GM12864 (cell line): ENCODE measurements at regions not wholly inside any gene's neighbourhood (a gene's known extent, or its start where the extent isn't known, plus 50 kb on each side); places are given as distances from the start of the nearest gene placed in this dataset.
"Not testable (repeated sequence)": the region's sequence is repeated elsewhere in the genome, so short reads cannot be mapped to it uniquely, and the experiment has no call there.

ENCODE experiments used
- DNase-seq: peaks from one replicate; pipeline ENCODE4 v3.0.0-alpha.2; 2011; ENCODE audit warnings: low read depth
- H3K4me3 ChIP-seq: 2 replicates; pipeline ENCODE4 v1.5.1; 2011; ENCODE audit warnings: mild to moderate bottlenecking, low read depth, low read length, control low read depth
- TF ChIP-seq, protein P1 (sequence below): IDR thresholded peaks from 2 replicates; pipeline ENCODE4 v1.5.1; 2011; ENCODE audit warnings: low read depth, mild to moderate bottlenecking, moderate library complexity, low read length, control low read depth, inconsistent platforms; ENCODE audit errors: missing control alignments

DNA sequence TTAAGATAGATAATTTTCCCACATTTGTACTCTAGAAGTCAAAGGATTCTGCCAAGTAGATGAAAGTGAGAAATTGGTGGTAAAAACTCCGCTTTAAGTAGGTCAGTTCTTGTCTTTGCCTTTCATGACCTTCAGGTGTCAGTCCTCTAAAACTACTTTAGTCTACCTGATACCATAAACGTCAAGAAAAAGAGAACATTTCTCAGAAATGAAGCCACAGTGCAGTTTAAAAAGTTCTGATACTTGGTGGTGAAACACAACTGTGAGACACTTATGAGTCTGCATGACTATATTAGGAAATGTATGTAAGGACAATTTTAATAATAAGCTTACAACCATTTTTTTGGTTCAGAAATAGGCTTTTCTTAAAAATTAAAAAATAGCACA is 583.3 kb downstream of the SATB2 start:
- no peak overlapping the region for H3K4me3 ChIP-seq
- DNase-seq: peak; percentile 4
- TF ChIP-seq, protein P1, sequence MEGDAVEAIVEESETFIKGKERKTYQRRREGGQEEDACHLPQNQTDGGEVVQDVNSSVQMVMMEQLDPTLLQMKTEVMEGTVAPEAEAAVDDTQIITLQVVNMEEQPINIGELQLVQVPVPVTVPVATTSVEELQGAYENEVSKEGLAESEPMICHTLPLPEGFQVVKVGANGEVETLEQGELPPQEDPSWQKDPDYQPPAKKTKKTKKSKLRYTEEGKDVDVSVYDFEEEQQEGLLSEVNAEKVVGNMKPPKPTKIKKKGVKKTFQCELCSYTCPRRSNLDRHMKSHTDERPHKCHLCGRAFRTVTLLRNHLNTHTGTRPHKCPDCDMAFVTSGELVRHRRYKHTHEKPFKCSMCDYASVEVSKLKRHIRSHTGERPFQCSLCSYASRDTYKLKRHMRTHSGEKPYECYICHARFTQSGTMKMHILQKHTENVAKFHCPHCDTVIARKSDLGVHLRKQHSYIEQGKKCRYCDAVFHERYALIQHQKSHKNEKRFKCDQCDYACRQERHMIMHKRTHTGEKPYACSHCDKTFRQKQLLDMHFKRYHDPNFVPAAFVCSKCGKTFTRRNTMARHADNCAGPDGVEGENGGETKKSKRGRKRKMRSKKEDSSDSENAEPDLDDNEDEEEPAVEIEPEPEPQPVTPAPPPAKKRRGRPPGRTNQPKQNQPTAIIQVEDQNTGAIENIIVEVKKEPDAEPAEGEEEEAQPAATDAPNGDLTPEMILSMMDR: no peak

DNA sequence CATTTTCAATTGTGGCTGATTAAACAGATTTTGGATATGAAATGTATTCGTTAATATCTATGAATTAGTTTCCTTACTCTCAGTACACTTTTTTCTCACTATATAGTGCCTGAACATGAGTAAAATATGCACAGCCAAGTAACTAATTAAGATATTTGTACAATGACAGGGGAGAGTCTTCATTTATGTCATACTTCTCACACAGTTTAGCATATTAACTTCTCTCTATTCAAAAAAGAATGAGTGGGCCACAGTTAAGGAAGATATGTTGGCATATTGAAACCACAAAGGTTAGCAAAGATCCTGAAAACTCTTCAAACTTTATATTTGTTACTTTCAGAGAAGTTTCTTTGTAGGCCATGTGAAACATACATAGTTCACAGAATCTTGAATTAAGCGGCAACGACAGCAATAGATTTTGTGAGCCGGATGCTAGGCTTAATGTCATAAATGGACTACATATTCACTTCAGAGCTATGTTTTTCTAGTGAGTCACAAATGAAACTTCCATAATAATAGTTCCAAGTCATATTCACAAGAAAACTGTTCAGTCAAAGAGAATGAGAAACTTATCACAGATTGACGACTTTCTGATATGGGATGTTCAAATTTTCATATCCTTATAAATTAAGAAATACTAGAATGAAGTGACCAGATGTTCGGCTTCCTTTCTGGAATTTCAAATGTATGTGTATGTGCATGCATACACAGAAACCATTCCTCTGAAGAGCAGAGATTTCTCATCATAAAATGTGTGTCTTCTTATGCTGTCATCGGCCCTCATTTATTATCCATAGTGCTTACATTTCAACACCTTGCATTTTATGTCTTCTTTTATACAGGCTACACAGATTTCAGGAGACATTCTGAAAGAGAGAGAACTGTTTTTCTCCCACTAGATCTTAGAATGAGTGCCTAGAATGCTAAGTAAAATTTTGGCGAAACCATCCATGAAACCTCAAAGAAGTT is 584.0 kb downstream of the SATB2 start:
- no peak for DNase-seq
- H3K4me3 ChIP-seq: no peak overlapping the region
- TF ChIP-seq, protein P1: no peak

DNA sequence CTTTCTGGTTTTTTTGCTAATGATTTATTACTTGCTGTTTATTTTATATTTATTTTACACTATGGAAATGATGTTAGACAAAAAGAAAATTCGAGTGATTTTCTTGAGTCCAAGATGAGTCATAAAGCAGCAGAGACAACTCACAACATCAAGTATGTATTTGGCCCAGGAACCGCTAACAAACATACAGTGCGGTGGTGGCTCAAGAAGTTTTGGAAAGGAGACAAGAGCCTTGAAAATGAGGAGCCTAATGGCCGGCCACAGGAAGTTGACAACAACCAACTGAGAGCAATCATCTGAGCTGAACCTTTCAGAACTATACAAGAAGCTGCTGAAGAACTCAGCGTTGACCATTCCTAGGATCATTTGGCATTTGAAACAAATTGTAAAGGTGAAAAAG is 594.1 kb downstream of the SATB2 start:
- TF ChIP-seq, protein P1: no peak
- H3K4me3 ChIP-seq: no peak overlapping the region
- no peak for DNase-seq

DNA sequence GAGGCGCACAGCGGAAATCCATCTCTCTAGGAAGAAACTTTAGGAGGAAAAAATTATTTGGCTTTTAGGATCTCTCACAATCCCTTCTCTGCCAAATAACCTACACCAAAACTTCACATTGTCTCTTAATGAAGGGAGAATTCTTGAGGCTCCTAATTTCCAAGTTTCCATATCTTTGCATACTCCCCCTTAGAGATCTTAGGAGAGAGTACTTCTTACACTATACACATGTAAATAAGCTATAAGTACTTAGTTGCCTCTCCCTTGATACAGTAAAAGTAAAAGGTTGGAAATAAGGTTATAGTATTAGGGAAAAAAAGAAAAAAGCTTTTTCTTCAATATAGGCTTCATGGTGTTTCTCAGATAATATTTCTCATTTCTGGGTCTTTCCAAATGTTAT is 596.7 kb downstream of the SATB2 start:
- TF ChIP-seq, protein P1: no peak
- H3K4me3 ChIP-seq: no peak overlapping the region
- DNase-seq: no peak

DNA sequence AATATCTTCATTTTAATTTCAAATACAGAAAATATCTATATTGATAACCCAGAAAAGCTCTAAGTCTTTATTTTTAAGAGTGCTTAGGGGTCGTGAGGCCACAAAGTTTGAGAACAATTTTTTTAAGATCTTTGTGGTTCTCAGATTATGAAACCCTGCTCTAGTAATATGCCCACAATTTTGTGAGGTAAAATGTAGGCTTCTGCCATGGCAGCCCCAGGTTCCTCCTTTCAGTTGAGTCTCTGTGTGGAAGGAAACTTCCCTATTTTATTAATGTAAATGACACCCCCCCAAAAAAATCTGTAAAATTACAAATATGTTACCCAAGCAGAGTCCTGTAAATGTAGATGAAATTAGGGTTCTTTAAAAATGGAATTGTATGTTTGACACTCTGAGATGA is 600.5 kb downstream of the SATB2 start:
- no peak overlapping the region for H3K4me3 ChIP-seq
- DNase-seq: no peak
- TF ChIP-seq, protein P1: no peak

DNA sequence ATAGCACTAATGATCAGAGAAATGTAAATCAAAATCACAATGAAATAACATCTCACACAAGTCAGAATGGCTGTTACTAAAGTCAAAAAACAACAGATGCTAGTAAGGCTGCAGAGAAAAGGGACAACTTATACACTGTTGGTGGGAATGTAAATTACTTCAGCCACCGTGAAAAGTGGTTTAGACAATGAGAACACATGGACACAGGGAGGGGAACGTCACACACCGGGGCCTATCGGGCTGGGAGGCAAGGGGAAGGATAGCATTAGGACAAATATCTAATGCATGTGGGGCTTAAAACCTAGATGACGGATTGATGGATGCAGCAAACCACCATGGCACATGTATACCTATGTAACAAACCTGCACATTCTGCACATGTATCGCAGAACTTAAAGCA is 602.0 kb downstream of the SATB2 start:
- DNase-seq, H3K4me3 ChIP-seq: not testable (repeated sequence)

DNA sequence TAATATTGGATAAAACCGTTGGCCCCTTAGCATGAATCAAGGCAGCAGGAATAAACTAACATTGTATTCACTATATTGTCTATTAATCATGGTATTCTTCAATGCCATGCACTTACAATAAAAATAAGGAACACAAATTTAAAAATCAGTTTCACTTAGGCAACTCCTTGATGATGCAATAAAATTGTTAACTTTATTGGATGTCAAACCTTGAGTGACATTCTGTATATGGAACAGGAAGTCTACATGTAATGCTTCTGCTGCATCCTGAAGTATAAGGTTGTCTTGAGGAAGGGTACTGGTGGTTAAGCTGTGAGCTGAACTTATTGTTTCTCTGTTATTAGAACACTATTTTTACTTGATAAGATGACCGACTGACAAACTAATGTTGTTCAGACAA is 605.5 kb downstream of the SATB2 start:
- DNase-seq: no peak
- H3K4me3 ChIP-seq: no peak overlapping the region
- TF ChIP-seq, protein P1: no peak
